T47D (cell line): ENCODE measurements at regions not wholly inside any gene's neighbourhood (a gene's known extent, or its start where the extent isn't known, plus 50 kb on each side); places are given as distances from the start of the nearest gene placed in this dataset.
"Not testable (repeated sequence)": the region's sequence is repeated elsewhere in the genome, so short reads cannot be mapped to it uniquely, and the experiment has no call there.

Experiments used
- DNase-seq, 2 experiments: peaks; one replicate each; pipeline versions ENCODE4 v3.0.0 to v3.0.0-alpha.2; 2011 to 2012; ENCODE audit warnings: low read depth in 1 of 2, low spot score in 1 of 2
- JUND ChIP-seq: IDR thresholded peaks from 2 replicates; pipeline ENCODE4 v1.6.1; 2012; ENCODE audit warnings: low read depth
- in situ Hi-C: cut with HindIII; loops from 2 replicates; pipeline ENCODE4 v1.10.0; 2016; ENCODE audit warnings: low sequenced_read_pairs, low pct_unique_long_range_greater_than_20kb

- in situ Hi-C loops: no loop called here
- DNase-seq: no peak
- no peak for TF ChIP-seq JUND
Measured at GRCh38 chr2:88925770-88926462, 234.4 kb downstream of the RPIA start.

GRCh38 chr2:88927128-88927527, 235.7 kb downstream of the RPIA start:
- no peak for DNase-seq
- in situ Hi-C loops: no loop called here
- no peak for TF ChIP-seq JUND

GRCh38 chr2:88930659-88931058, 239.2 kb downstream of the RPIA start:
- no peak for DNase-seq
- in situ Hi-C loops: no loop called here
- TF ChIP-seq JUND: no peak

- no peak for TF ChIP-seq JUND
- in situ Hi-C loops: no loop called here
Measured at GRCh38 chr2:88932686-88933085, 241.2 kb downstream of the RPIA start.

GRCh38 chr2:88933091-88933490, 241.6 kb downstream of the RPIA start:
- TF ChIP-seq JUND: no peak
- no peak for DNase-seq

More at GRCh38 chr2:88932686-88933085, 241.2 kb downstream of the RPIA start:
- no peak for DNase-seq

GRCh38 chr2:88933980-88934379, 242.5 kb downstream of the RPIA start:
- DNase-seq: peak in 1 of 2 experiments; percentile 25
- TF ChIP-seq JUND: no peak
- in situ Hi-C loops: no loop called here

More at GRCh38 chr2:88933091-88933490, 241.6 kb downstream of the RPIA start:
- in situ Hi-C loops: no loop called here

GRCh38 chr2:88941178-88941577, 249.7 kb downstream of the RPIA start:
- in situ Hi-C loops, DNase-seq: not testable (repeated sequence)

GRCh38 chr2:88942798-88943197, 251.3 kb downstream of the RPIA start:
- TF ChIP-seq JUND: no peak
- DNase-seq: no peak
- in situ Hi-C loops: no loop called here

GRCh38 chr2:88949336-88949735, 257.9 kb downstream of the RPIA start:
- in situ Hi-C loops: no loop called here
- TF ChIP-seq JUND: no peak
- DNase-seq: no peak

GRCh38 chr2:88950010-88950409, 258.5 kb downstream of the RPIA start:
- DNase-seq: no peak
- no peak for TF ChIP-seq JUND
- in situ Hi-C loops: no loop called here

- no peak for TF ChIP-seq JUND
- no peak for DNase-seq
- in situ Hi-C loops: no loop called here
Measured at GRCh38 chr2:88955607-88956006, 264.1 kb downstream of the RPIA start.

GRCh38 chr2:88959480-88960204, 268.2 kb downstream of the RPIA start:
- no peak for TF ChIP-seq JUND
- DNase-seq: no peak
- in situ Hi-C loops: no loop called here

GRCh38 chr2:88961323-88961722, 269.9 kb downstream of the RPIA start:
- DNase-seq, in situ Hi-C loops: not testable (repeated sequence)
